GM23338 (cell line): ENCODE measurements at regions not wholly inside any gene's neighbourhood (a gene's known extent, or its start where the extent isn't known, plus 50 kb on each side); places are given as distances from the start of the nearest gene placed in this dataset.

Source experiments
- ATAC-seq: fragments of 200-7000 bp; cut with Tn5 transposase; 3 replicates; pipeline ENCODE4 v1.9.1; 2020
- DNase-seq: peaks from one replicate; pipeline ENCODE4 v3.0.0-alpha.2; 2015; ENCODE audit warnings: low spot score
- H2AFZ ChIP-seq: fragments of 200-600 bp; sonication (generic); 2 replicates; pipeline ENCODE4 v1.8.0; 2016; ENCODE audit warnings: antibody characterized with exemption, mild to moderate bottlenecking, moderate library complexity
- H3F3A ChIP-seq: fragments of 200-600 bp; sonication (generic); replicated peaks from 2 replicates; pipeline ENCODE4 v1.8.0; 2017; ENCODE audit warnings: antibody characterized with exemption, mixed run types, low read depth
- H3K27ac ChIP-seq: fragments of 200-600 bp; sonication (generic); 2 replicates; pipeline ENCODE4 v1.6.1; 2016; ENCODE audit warnings: low read depth
- H3K27me3 ChIP-seq: fragments of 200-600 bp; sonication (generic); 2 replicates; pipeline ENCODE4 v1.8.0; 2016; ENCODE audit warnings: mild to moderate bottlenecking, mixed run types, moderate library complexity; ENCODE audit not compliant: insufficient read depth
- H3K36me3 ChIP-seq: fragments of 200-600 bp; sonication (generic); 2 replicates; pipeline ENCODE4 v1.8.0; 2016; ENCODE audit warnings: mild to moderate bottlenecking; ENCODE audit not compliant: insufficient read depth
- H3K4me1 ChIP-seq: fragments of 200-600 bp; sonication (generic); 2 replicates; pipeline ENCODE4 v1.8.0; 2016; ENCODE audit warnings: mild to moderate bottlenecking, moderate library complexity; ENCODE audit not compliant: insufficient read depth
- H3K4me2 ChIP-seq: fragments of 200-600 bp; sonication (generic); 2 replicates; pipeline ENCODE4 v1.7.1; 2017; ENCODE audit warnings: mixed run types
- H3K4me3 ChIP-seq: fragments of 200-600 bp; sonication (generic); 2 replicates; pipeline ENCODE4 v1.6.1; 2016; ENCODE audit warnings: mixed run types
- H3K79me2 ChIP-seq: fragments of 200-600 bp; sonication (generic); replicated peaks from 2 replicates; pipeline ENCODE4 v1.8.0; 2017; ENCODE audit warnings: mild to moderate bottlenecking; ENCODE audit not compliant: insufficient read depth
- H3K9me2 ChIP-seq: fragments of 200-600 bp; sonication (generic); 2 replicates; pipeline ENCODE4 v1.8.0; 2017; ENCODE audit not compliant: insufficient read depth
- H4K20me1 ChIP-seq: fragments of 200-600 bp; sonication (generic); replicated peaks from 2 replicates; pipeline ENCODE4 v1.8.0; 2017; ENCODE audit warnings: mild to moderate bottlenecking; ENCODE audit not compliant: insufficient read depth
- H3K27ac Mint-ChIP-seq: 2 replicates; pipeline ENCODE4 v1.8.0; 2020; ENCODE audit warnings: inconsistent platforms, mild to moderate bottlenecking, moderate library complexity, mixed read lengths
- H3K27me3 Mint-ChIP-seq: 3 replicates; pipeline ENCODE4 v1.8.0; 2022; ENCODE audit warnings: low read depth, mild to moderate bottlenecking, moderate library complexity, mixed read lengths, inconsistent platforms; ENCODE audit not compliant: insufficient read depth, poor library complexity
- H3K36me3 Mint-ChIP-seq: 3 replicates; pipeline ENCODE4 v1.8.0; 2021; ENCODE audit warnings: low read depth, mild to moderate bottlenecking, inconsistent platforms, moderate library complexity, mixed read lengths
- H3K4me1 Mint-ChIP-seq: 3 replicates; pipeline ENCODE4 v1.8.0; 2020; ENCODE audit warnings: mild to moderate bottlenecking, inconsistent platforms, mixed read lengths
- H3K4me3 Mint-ChIP-seq: 3 replicates; pipeline ENCODE4 v1.8.0; 2021; ENCODE audit warnings: moderate library complexity, mild to moderate bottlenecking, inconsistent platforms, mixed read lengths
- H3K9me3 Mint-ChIP-seq: 3 replicates; pipeline ENCODE4 v1.8.0; 2020; ENCODE audit warnings: moderate library complexity, mild to moderate bottlenecking, inconsistent platforms, mixed read lengths
- CREB1 ChIP-seq: fragments of 250-450 bp; sonication (Bioruptor Pico); IDR thresholded peaks from 2 replicates; pipeline ENCODE4 v1.5.0; 2020; ENCODE audit warnings: low read depth, mild to moderate bottlenecking, moderate library complexity
- CTCF ChIP-seq, 2 experiments: fragments of 200-600 bp in 1 of 2; sonication (generic) in 1 of 2; conservative IDR thresholded peaks; 2 replicates each; pipeline versions ENCODE4 v1.5.1 to v1.6.1; 2016 to 2017; ENCODE audit warnings: antibody characterized with exemption in 2 of 2, low read depth in 2 of 2, mild to moderate bottlenecking in 2 of 2, moderate library complexity in 1 of 2
- ETS1 ChIP-seq: IDR thresholded peaks from 2 replicates; pipeline ENCODE4 v1.6.1; 2016; ENCODE audit warnings: antibody characterized with exemption
- EZH2 ChIP-seq: fragments of 200-600 bp; sonication (generic); IDR thresholded peaks from one replicate; pipeline ENCODE4 v1.8.0; 2017; ENCODE audit warnings: antibody characterized with exemption, mild to moderate bottlenecking, low read depth; ENCODE audit not compliant: unreplicated experiment
- EZH2phosphoT487 ChIP-seq: fragments of 200-600 bp; sonication (generic); IDR thresholded peaks from one replicate; pipeline ENCODE4 v1.8.1; 2018; ENCODE audit warnings: antibody characterized with exemption; ENCODE audit not compliant: unreplicated experiment
- JUNB ChIP-seq: IDR thresholded peaks from one replicate; pipeline ENCODE4 v1.6.1; 2016; ENCODE audit warnings: antibody characterized with exemption; ENCODE audit not compliant: unreplicated experiment
- NANOG ChIP-seq: IDR thresholded peaks from 2 replicates; pipeline ENCODE4 v1.6.1; 2016; ENCODE audit warnings: antibody characterized with exemption, borderline replicate concordance
- POLR2AphosphoS5 ChIP-seq: IDR thresholded peaks from 2 replicates; pipeline ENCODE4 v1.6.1; 2016; ENCODE audit warnings: antibody characterized with exemption, low read depth
- REST ChIP-seq: IDR thresholded peaks from one replicate; pipeline ENCODE4 v1.6.1; 2018; ENCODE audit warnings: antibody characterized with exemption; ENCODE audit not compliant: unreplicated experiment
- STAT1 ChIP-seq: IDR thresholded peaks from one replicate; pipeline ENCODE4 v1.6.1; 2016; ENCODE audit warnings: antibody characterized with exemption; ENCODE audit not compliant: unreplicated experiment
- ZNF114 ChIP-seq: fragments of 250-450 bp; sonication (Bioruptor Pico); IDR thresholded peaks from 2 replicates; pipeline ENCODE4 v1.5.0; 2020; ENCODE audit warnings: mild to moderate bottlenecking, moderate library complexity
- ZNF331 ChIP-seq: fragments of 250-450 bp; sonication (Bioruptor Pico); IDR thresholded peaks from 2 replicates; pipeline ENCODE4 v1.5.0; 2020; ENCODE audit warnings: low read depth, mild to moderate bottlenecking, moderate library complexity
- ZNF462 ChIP-seq: fragments of 250-450 bp; sonication (Bioruptor Pico); IDR thresholded peaks from 2 replicates; pipeline ENCODE4 v1.5.0; 2020; ENCODE audit warnings: mild to moderate bottlenecking, moderate library complexity

- no peak overlapping the region for H3K4me2 ChIP-seq
- H3K36me3 ChIP-seq, result no peaks in the 10 kb centered on the region
- H3K27ac ChIP-seq, result no peak overlapping the region
- peaks cover 16% of the 10 kb centered on the region for H3K9me3 Mint-ChIP-seq
- H3K27me3 ChIP-seq, result no peaks in the 10 kb centered on the region
- H3K4me3 ChIP-seq, result no peak overlapping the region
- no peaks in the 10 kb centered on the region for H4K20me1 ChIP-seq
- no peak overlapping the region for H2AFZ ChIP-seq
- DNase-seq, result no peak
- peaks cover 14% of the 10 kb centered on the region for H3K4me1 ChIP-seq
- no peak overlapping the region for H3K27ac Mint-ChIP-seq
- H3K27me3 Mint-ChIP-seq, result peaks cover 27% of the 10 kb centered on the region
- H3F3A ChIP-seq, result no peaks in the 10 kb centered on the region
- H3K4me3 Mint-ChIP-seq, result no peak overlapping the region
- H3K36me3 Mint-ChIP-seq, result peaks cover 4% of the 10 kb centered on the region; the same call in 2 of the 3 replicates
- peaks cover 15% of the 10 kb centered on the region for H3K4me1 Mint-ChIP-seq
- no peak for TF ChIP-seq STAT1
- no peak for TF ChIP-seq ETS1
- TF ChIP-seq EZH2, result no peak
- no peak for TF ChIP-seq POLR2AphosphoS5
- no peak for TF ChIP-seq CREB1
- TF ChIP-seq ZNF114, result no peak
- TF ChIP-seq ZNF462 (CRISPR knock-in tag), result no peak
- no peak for TF ChIP-seq JUNB
- TF ChIP-seq CTCF (conservative IDR thresholded peaks at IDR 0.05; ENCODE audit: low read depth in 2 of 2), result no peak
- TF ChIP-seq NANOG, result no peak
- TF ChIP-seq EZH2phosphoT487, result no peak
- no peak for TF ChIP-seq ZNF331 (CRISPR knock-in tag)
- no peak for TF ChIP-seq REST
- H3K79me2 ChIP-seq, result no peaks in the 10 kb centered on the region
- no peak for ATAC-seq
- H3K9me2 ChIP-seq, result no peaks in the 10 kb centered on the region
These were observed 136.3 kb upstream of the VSTM2B start for GRCh38 chr19:29389495-29389894.
